ENCODE measurements at regions not wholly inside any gene's neighbourhood (a gene's known extent, or its start where the extent isn't known, plus 50 kb on each side); places are given as distances from the start of the nearest gene placed in this dataset.

DNA sequence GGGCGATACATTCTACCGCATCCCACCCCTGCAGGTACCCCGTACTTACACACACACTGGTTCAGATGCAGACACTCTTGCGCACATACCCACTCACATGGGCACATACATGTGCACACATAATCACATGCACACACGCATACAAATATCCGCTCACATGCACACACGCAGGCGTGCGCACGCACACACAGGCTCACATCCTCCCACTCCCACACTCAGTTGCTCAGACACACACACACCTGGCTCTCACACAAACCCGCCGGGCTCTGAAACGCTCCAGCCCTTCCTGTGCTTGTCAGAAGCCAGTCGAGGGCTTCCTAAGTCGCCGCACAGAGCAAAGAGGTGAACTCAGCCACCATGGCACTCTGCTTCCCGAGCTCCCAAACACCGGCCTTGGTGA lies 164.5 kb downstream of the CRYBB2 start:
- Histone ChIP-seq H3K9me3 (no peaks in the 10 kb centered on the region), H3K4me1 (no peaks in the 10 kb centered on the region), H3K27ac (no peak overlapping the region), H3K36me3 (peaks cover 14 to 24% of the 10 kb centered on the region in 2 donors), H3K27me3 (no peaks in the 10 kb centered on the region), H3K4me3 (no peak overlapping the region)
- TF ChIP-seq, protein P1, sequence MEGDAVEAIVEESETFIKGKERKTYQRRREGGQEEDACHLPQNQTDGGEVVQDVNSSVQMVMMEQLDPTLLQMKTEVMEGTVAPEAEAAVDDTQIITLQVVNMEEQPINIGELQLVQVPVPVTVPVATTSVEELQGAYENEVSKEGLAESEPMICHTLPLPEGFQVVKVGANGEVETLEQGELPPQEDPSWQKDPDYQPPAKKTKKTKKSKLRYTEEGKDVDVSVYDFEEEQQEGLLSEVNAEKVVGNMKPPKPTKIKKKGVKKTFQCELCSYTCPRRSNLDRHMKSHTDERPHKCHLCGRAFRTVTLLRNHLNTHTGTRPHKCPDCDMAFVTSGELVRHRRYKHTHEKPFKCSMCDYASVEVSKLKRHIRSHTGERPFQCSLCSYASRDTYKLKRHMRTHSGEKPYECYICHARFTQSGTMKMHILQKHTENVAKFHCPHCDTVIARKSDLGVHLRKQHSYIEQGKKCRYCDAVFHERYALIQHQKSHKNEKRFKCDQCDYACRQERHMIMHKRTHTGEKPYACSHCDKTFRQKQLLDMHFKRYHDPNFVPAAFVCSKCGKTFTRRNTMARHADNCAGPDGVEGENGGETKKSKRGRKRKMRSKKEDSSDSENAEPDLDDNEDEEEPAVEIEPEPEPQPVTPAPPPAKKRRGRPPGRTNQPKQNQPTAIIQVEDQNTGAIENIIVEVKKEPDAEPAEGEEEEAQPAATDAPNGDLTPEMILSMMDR (IDR thresholded peaks at IDR 0.05), result no peak
- intact Hi-C loops (cut with DNase I), result no loop called here
- no peak for DNase-seq (ENCODE audit: low spot score in 2 of 2)

GRCh38 chr22:25386538-25386884 lies 167.1 kb downstream of the CRYBB2 start:
- TF ChIP-seq, protein P1 (IDR thresholded peaks at IDR 0.05), result no peak
- intact Hi-C loops (cut with DNase I), result no loop called here
- DNase-seq (ENCODE audit: low spot score in 2 of 2), result no peak
- Histone ChIP-seq H3K27me3 (no peaks in the 10 kb centered on the region), H3K27ac (no peak overlapping the region), H3K4me1 (no peaks in the 10 kb centered on the region), H3K4me3 (no peak overlapping the region), H3K9me3 (no peaks in the 10 kb centered on the region), H3K36me3 (no peaks in the 10 kb centered on the region)

GRCh38 chr22:25388415-25388814 lies 169.0 kb downstream of the CRYBB2 start:
- no peaks in the 10 kb centered on the region for H3K4me1 ChIP-seq
- no peak for DNase-seq (ENCODE audit: low spot score in 2 of 2)
- no peaks in the 10 kb centered on the region for H3K27me3 ChIP-seq
- H3K27ac ChIP-seq, result no peak overlapping the region
- no peaks in the 10 kb centered on the region for H3K9me3 ChIP-seq
- H3K4me3 ChIP-seq, result no peak overlapping the region
- no peaks in the 10 kb centered on the region for H3K36me3 ChIP-seq
- intact Hi-C loops (cut with DNase I), result no loop called here
- TF ChIP-seq, protein P1 (IDR thresholded peaks at IDR 0.05), result no peak

DNA sequence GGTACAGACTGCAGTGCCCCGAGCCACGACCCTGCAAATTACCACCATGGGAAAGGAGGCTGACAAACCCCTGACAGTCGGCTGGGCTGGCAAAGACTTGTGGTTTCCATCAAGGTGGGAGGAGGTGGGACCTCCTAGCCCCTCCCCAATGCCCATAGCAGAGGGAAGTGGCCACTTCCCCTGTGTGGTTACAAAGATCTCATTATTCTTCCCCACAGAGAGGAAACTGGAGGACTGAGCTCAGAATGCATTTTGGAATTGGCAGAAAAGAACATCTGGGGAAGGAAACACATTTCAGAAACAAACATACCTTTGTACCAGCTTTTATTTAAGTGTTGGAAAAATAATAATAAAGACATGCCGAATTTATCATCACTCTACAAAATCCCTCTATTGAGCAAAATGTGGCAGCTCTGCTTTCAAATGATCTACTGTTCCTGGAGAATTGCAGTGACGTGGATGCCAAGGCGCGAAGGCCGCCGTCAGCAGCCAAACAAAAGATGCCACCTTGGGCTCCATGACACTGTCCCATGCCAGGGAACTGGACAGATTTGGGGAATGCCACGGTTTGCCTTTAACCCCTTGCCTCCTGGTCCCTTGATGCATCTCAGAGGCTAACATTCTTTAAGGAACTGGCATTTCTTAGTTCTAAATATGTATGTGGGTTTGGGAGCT lies 169.6 kb downstream of the CRYBB2 start:
- intact Hi-C loops (cut with DNase I), result no loop called here
- H3K27me3 ChIP-seq, result no peaks in the 10 kb centered on the region
- TF ChIP-seq, protein P1 (IDR thresholded peaks at IDR 0.05), result no peak
- DNase-seq (ENCODE audit: low spot score in 2 of 2), result no peak
- H3K9me3 ChIP-seq, result no peaks in the 10 kb centered on the region
- H3K36me3 ChIP-seq, result no peaks in the 10 kb centered on the region
- no peak overlapping the region for H3K27ac ChIP-seq
- H3K4me1 ChIP-seq, result no peaks in the 10 kb centered on the region
- H3K4me3 ChIP-seq, result no peak overlapping the region

GRCh38 chr22:25389541-25389919 lies 170.1 kb downstream of the CRYBB2 start:
- H3K27me3 ChIP-seq, result no peaks in the 10 kb centered on the region
- H3K36me3 ChIP-seq, result no peaks in the 10 kb centered on the region
- no peak overlapping the region for H3K27ac ChIP-seq
- DNase-seq (ENCODE audit: low spot score in 2 of 2), result no peak
- TF ChIP-seq, protein P1 (IDR thresholded peaks at IDR 0.05), result no peak
- H3K9me3 ChIP-seq, result no peaks in the 10 kb centered on the region
- H3K4me1 ChIP-seq, result no peaks in the 10 kb centered on the region
- H3K4me3 ChIP-seq, result no peak overlapping the region
- intact Hi-C loops (cut with DNase I), result no loop called here

Measured in ascending aorta (tissue), 2 donors.